Endothelial cell (in vitro differentiated cells): ENCODE measurements at regions not wholly inside any gene's neighbourhood (a gene's known extent, or its start where the extent isn't known, plus 50 kb on each side); places are given as distances from the start of the nearest gene placed in this dataset.
A peak's percentile ranks its signal among the peaks of the same experiment; 100 is the strongest.

Experiments used
- DNase-seq: peaks from one replicate; pipeline ENCODE4 v3.0.0; 2021; ENCODE audit warnings: low spot score
- H3K27ac Mint-ChIP-seq: one replicate; pipeline ENCODE4 v1.8.0; 2021; ENCODE audit warnings: mixed read lengths, inconsistent platforms; ENCODE audit not compliant: unreplicated experiment
- H3K27me3 Mint-ChIP-seq: one replicate; pipeline ENCODE4 v1.8.0; 2021; ENCODE audit warnings: mild to moderate bottlenecking, moderate library complexity, mixed read lengths, inconsistent platforms; ENCODE audit not compliant: unreplicated experiment
- H3K36me3 Mint-ChIP-seq: one replicate; pipeline ENCODE4 v1.8.0; 2021; ENCODE audit warnings: mild to moderate bottlenecking, low read depth, mixed read lengths, inconsistent platforms; ENCODE audit not compliant: unreplicated experiment
- H3K4me1 Mint-ChIP-seq: one replicate; pipeline ENCODE4 v1.8.0; 2021; ENCODE audit warnings: mild to moderate bottlenecking, mixed read lengths, inconsistent platforms; ENCODE audit not compliant: unreplicated experiment
- H3K4me3 Mint-ChIP-seq: one replicate; pipeline ENCODE4 v1.8.0; 2021; ENCODE audit warnings: mild to moderate bottlenecking, mixed read lengths, inconsistent platforms; ENCODE audit not compliant: unreplicated experiment
- H3K9me3 Mint-ChIP-seq: one replicate; pipeline ENCODE4 v1.8.0; 2021; ENCODE audit warnings: mixed read lengths, inconsistent platforms; ENCODE audit not compliant: unreplicated experiment
- TF ChIP-seq, protein P1 (sequence below): fragments of 200-600 bp; sonication (generic); IDR thresholded peaks from one replicate; pipeline ENCODE4 v1.5.0; 2021; ENCODE audit warnings: antibody characterized with exemption; ENCODE audit not compliant: unreplicated experiment

- Mint-ChIP-seq H3K36me3 (no peaks in the 10 kb centered on the region), H3K27me3 (peaks cover 5% of the 10 kb centered on the region), H3K4me3 (no peak overlapping the region), H3K4me1 (no peaks in the 10 kb centered on the region), H3K9me3 (no peaks in the 10 kb centered on the region), H3K27ac (no peak overlapping the region)
- no peak for DNase-seq
- TF ChIP-seq, protein P1, sequence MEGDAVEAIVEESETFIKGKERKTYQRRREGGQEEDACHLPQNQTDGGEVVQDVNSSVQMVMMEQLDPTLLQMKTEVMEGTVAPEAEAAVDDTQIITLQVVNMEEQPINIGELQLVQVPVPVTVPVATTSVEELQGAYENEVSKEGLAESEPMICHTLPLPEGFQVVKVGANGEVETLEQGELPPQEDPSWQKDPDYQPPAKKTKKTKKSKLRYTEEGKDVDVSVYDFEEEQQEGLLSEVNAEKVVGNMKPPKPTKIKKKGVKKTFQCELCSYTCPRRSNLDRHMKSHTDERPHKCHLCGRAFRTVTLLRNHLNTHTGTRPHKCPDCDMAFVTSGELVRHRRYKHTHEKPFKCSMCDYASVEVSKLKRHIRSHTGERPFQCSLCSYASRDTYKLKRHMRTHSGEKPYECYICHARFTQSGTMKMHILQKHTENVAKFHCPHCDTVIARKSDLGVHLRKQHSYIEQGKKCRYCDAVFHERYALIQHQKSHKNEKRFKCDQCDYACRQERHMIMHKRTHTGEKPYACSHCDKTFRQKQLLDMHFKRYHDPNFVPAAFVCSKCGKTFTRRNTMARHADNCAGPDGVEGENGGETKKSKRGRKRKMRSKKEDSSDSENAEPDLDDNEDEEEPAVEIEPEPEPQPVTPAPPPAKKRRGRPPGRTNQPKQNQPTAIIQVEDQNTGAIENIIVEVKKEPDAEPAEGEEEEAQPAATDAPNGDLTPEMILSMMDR = no peak
These were observed 90.5 kb upstream of the VPREB1 start for GRCh38 chr22:22154040-22154439.

DNA sequence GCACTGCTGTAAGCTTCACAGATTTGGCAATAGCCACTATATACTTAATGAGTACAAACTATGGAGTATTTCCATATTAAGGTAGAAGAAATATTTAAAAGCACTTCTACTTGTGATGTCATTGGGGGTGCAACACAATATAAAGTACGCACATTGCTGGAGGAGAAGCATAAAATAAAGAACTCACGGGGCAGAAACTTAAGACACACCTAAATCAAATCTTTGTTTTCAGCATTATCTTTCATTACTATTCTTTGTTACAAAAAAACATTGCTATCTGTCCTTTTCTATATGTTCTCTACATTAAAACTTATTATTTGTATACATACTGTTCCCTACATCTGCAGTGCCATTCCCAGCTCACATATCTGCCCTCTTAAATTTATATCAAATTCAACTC, 93.3 kb upstream of the VPREB1 start:
- H3K27me3 Mint-ChIP-seq = peaks cover 7% of the 10 kb centered on the region
- TF ChIP-seq, protein P1 = no peak
- no peaks in the 10 kb centered on the region for H3K4me1 Mint-ChIP-seq
- H3K4me3 Mint-ChIP-seq = no peak overlapping the region
- no peak overlapping the region for H3K27ac Mint-ChIP-seq
- no peak for DNase-seq
- no peaks in the 10 kb centered on the region for H3K36me3 Mint-ChIP-seq
- no peaks in the 10 kb centered on the region for H3K9me3 Mint-ChIP-seq

- no peak overlapping the region for H3K27ac Mint-ChIP-seq
- H3K4me1 Mint-ChIP-seq = no peaks in the 10 kb centered on the region
- TF ChIP-seq, protein P1 = no peak
These were observed 94.1 kb upstream of the VPREB1 start for GRCh38 chr22:22150457-22150856.

GRCh38 chr22:22148905-22149304, 95.7 kb upstream of the VPREB1 start:
- DNase-seq = no peak
- H3K4me3 Mint-ChIP-seq = no peak overlapping the region
- peaks cover 2% of the 10 kb centered on the region for H3K27me3 Mint-ChIP-seq
- H3K27ac Mint-ChIP-seq = no peak overlapping the region
- H3K9me3 Mint-ChIP-seq = no peaks in the 10 kb centered on the region
- H3K36me3 Mint-ChIP-seq = no peaks in the 10 kb centered on the region
- no peaks in the 10 kb centered on the region for H3K4me1 Mint-ChIP-seq
- TF ChIP-seq, protein P1 = no peak

More at GRCh38 chr22:22150457-22150856, 94.1 kb upstream of the VPREB1 start:
- Mint-ChIP-seq H3K9me3 (no peaks in the 10 kb centered on the region), H3K4me3 (no peak overlapping the region), H3K27me3 (peaks cover 7% of the 10 kb centered on the region), H3K36me3 (no peaks in the 10 kb centered on the region)
- no peak for DNase-seq

DNA sequence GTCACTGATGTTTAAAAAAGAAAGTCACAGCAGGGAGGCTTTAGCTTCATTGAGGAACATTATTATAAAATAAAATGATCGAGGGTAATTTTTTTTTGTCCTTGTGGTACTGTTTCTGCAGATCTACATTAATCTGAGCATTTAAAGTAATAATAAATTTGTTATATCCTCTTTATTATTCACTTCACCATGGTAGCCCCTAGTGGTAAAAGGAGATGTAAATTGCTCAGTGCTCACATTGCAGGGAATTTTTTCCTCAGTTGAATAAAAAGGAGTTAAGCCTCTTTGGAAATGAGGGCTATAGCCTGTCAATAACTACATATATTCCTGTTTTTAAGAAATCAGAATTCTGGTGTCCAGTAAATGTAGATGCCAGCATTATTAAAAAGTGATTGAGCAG, 99.7 kb upstream of the VPREB1 start:
- no peak for DNase-seq
- Mint-ChIP-seq H3K9me3 (no peaks in the 10 kb centered on the region), H3K27me3 (peaks cover 2% of the 10 kb centered on the region), H3K36me3 (no peaks in the 10 kb centered on the region), H3K4me1 (no peaks in the 10 kb centered on the region), H3K27ac (no peak overlapping the region), H3K4me3 (no peak overlapping the region)
- TF ChIP-seq, protein P1 = peak; percentile 25
